GM12878 (cell line): ENCODE measurements at regions not wholly inside any gene's neighbourhood (a gene's known extent, or its start where the extent isn't known, plus 50 kb on each side); places are given as distances from the start of the nearest gene placed in this dataset.

Experiments
- ATAC-seq: fragments of 200-7000 bp; cut with Tn5 transposase; 3 replicates; pipeline ENCODE4 v1.9.1; 2020; ENCODE audit warnings: mild to moderate bottlenecking, moderate library complexity
- BruUV-seq: library from RNA; stranded (reverse); fragments of 400-500 nt; replicated peaks from 2 replicates; lab custom pipeline; 2021; lab: Mats Ljungman, UMichigan
- CTCF ChIA-PET: fragments of 300-600 bp; sonication (Branson Sonifier 250); formaldehyde crosslinking; extraction: SDS; loops from one replicate; lab custom pipeline; 2021; ENCODE audit warnings: inconsistent platforms; lab: Yijun Ruan, JAX
- POLR2A ChIA-PET: fragments of 350-600 bp; formaldehyde crosslinking; extraction: SDS; loops from one replicate; lab custom pipeline; 2021; ENCODE audit warnings: inconsistent platforms; lab: Charles Lee
- RAD21 ChIA-PET: fragments of 300-600 bp; sonication (Branson Sonifier 250); formaldehyde crosslinking; loops from one replicate; lab custom pipeline; 2023; ENCODE audit warnings: antibody characterized with exemption; ENCODE audit not compliant: unreplicated experiment; lab: Charles Lee
- SMC1A ChIA-PET: fragments of 300-600 bp; sonication (Branson Sonifier 250); formaldehyde crosslinking; loops from one replicate; lab custom pipeline; 2023; ENCODE audit not compliant: unreplicated experiment, uncharacterized antibody; lab: Charles Lee
- DNase-seq: peaks from one replicate; pipeline ENCODE4 v3.0.0-alpha.2; 2011; ENCODE audit warnings: low read depth, low spot score
- FAIRE-seq: peaks from 3 replicates; lab custom pipeline; 2011; peaks lifted over from hg19 to GRCh38; lab: Jason Lieb, UNC
- H2AFZ ChIP-seq: 2 replicates; pipeline ENCODE4 v1.6.0; 2011; ENCODE audit warnings: low read depth, low read length, control low read depth; ENCODE audit not compliant: control insufficient read depth
- H3K27ac ChIP-seq: 2 replicates; pipeline ENCODE4 v1.5.1; 2011; ENCODE audit warnings: control low read depth; ENCODE audit not compliant: control insufficient read depth, insufficient read depth
- H3K27me3 ChIP-seq, 2 experiments: replicated peaks in 1 of 2; 2 replicates each; pipeline versions ENCODE4 v1.6.0 to v1.6.1; 2011; ENCODE audit warnings: low read length in 1 of 2; ENCODE audit not compliant: control insufficient read depth in 2 of 2, insufficient read depth in 2 of 2
- H3K36me3 ChIP-seq, 2 experiments: 2 replicates each; pipeline ENCODE4 v1.5.1; 2011; ENCODE audit warnings: low read length in 1 of 2; ENCODE audit not compliant: control insufficient read depth in 2 of 2, insufficient read depth in 2 of 2
- H3K4me1 ChIP-seq: 2 replicates; pipeline ENCODE4 v1.6.1; 2011; ENCODE audit warnings: mild to moderate bottlenecking, low read length, moderate library complexity, mixed read lengths; ENCODE audit not compliant: control insufficient read depth, insufficient read depth
- H3K4me2 ChIP-seq: 2 replicates; pipeline ENCODE4 v1.6.0; 2011; ENCODE audit warnings: control low read depth; ENCODE audit not compliant: control insufficient read depth, insufficient read depth
- H3K4me3 ChIP-seq: fragments of 200-600 bp; sonication (generic); 2 replicates; pipeline ENCODE4 v1.5.1; 2016
- H3K79me2 ChIP-seq: 2 replicates; pipeline ENCODE4 v1.6.0; 2011; ENCODE audit warnings: low read length; ENCODE audit not compliant: control insufficient read depth, insufficient read depth
- H3K9ac ChIP-seq: 2 replicates; pipeline ENCODE4 v1.8.0; 2011; ENCODE audit warnings: low read length, control low read depth, mixed read lengths; ENCODE audit not compliant: control insufficient read depth, insufficient read depth
- H3K9me3 ChIP-seq: replicated peaks from 3 replicates; pipeline ENCODE4 v1.5.1; 2011; ENCODE audit warnings: mild to moderate bottlenecking, low read length; ENCODE audit not compliant: control insufficient read depth, insufficient read depth
- H4K20me1 ChIP-seq: 2 replicates; pipeline ENCODE4 v1.6.0; 2011; ENCODE audit not compliant: control insufficient read depth, insufficient read depth
- CBX5 ChIP-seq: sonication (generic); IDR thresholded peaks from 2 replicates; pipeline ENCODE4 v1.6.1; 2016; ENCODE audit warnings: low read depth, moderate library complexity, mild to moderate bottlenecking, inconsistent platforms
- NFYA ChIP-seq: IDR thresholded peaks from 2 replicates; pipeline ENCODE4 v1.6.1; 2011; ENCODE audit warnings: low read depth, mild to moderate bottlenecking, low read length, improper control_type of control experiment, borderline replicate concordance
- RB1 ChIP-seq: fragments of 450-650 bp; formaldehyde crosslinking; IDR thresholded peaks from 2 replicates; pipeline ENCODE4 v1.6.1; 2017; ENCODE audit warnings: mild to moderate bottlenecking, borderline replicate concordance
- STAT3 ChIP-seq: IDR thresholded peaks from 2 replicates; pipeline ENCODE4 v1.6.1; 2011; ENCODE audit warnings: low read depth, low read length, improper control_type of control experiment
- in situ Hi-C: fragments of 300-500 bp; cut with MboI; formaldehyde crosslinking; loops from 9 replicates; pipeline ENCODE4 v1.14.3; 2018; ENCODE audit warnings: mixed read lengths
- intact Hi-C: fragments of 100-400 bp; cut with micrococcal nuclease; formaldehyde crosslinking; loops from one replicate; pipeline ENCODE4 v1.14.2; 2022; ENCODE audit not compliant: unreplicated experiment
- TF ChIP-seq, protein P1 (sequence below): fragments of 450-650 bp; IDR thresholded peaks from 2 replicates; pipeline ENCODE4 v1.6.1; 2017; ENCODE audit warnings: borderline replicate concordance
- TF ChIP-seq, protein P2 (sequence below): fragments of 450-650 bp; formaldehyde crosslinking; IDR thresholded peaks from 2 replicates; pipeline ENCODE4 v1.4.0; 2022; ENCODE audit warnings: mild to moderate bottlenecking, moderate library complexity
- TF ChIP-seq, protein P3 (sequence below), 3 experiments: IDR thresholded peaks in 2 of 3; conservative IDR thresholded peaks in 1 of 3; 2 replicates each; pipeline ENCODE4 v1.5.1; 2011; ENCODE audit warnings: low read depth in 3 of 3, low read length in 3 of 3, mild to moderate bottlenecking in 3 of 3, control low read depth in 2 of 3, moderate library complexity in 2 of 3, inconsistent platforms in 1 of 3, mixed read lengths in 1 of 3; ENCODE audit not compliant: control insufficient read depth in 2 of 3, insufficient read depth in 1 of 3; ENCODE audit errors: extremely low read depth in 1 of 3

- in situ Hi-C loops: no loop called here
- FAIRE-seq (no peak), DNase-seq (no peak), ATAC-seq (no peak)
- no peak overlapping the region for H3K4me2 ChIP-seq
- intact Hi-C loops: no loop called here
- no peaks in the 10 kb centered on the region for H3K79me2 ChIP-seq
- H3K9me3 ChIP-seq: no peaks in the 10 kb centered on the region
- POLR2A ChIA-PET: no interaction called here
- SMC1A ChIA-PET: no interaction called here
- no peak overlapping the region for H3K27ac ChIP-seq
- CTCF ChIA-PET: no interaction called here
- H3K4me3 ChIP-seq: no peak overlapping the region
- BruUV-seq: no TSS peak
- no peak overlapping the region for H2AFZ ChIP-seq
- H4K20me1 ChIP-seq: no peaks in the 10 kb centered on the region
- H3K36me3 ChIP-seq: no peaks in the 10 kb centered on the region
- RAD21 ChIA-PET: no interaction called here
- TF ChIP-seq, protein P1, sequence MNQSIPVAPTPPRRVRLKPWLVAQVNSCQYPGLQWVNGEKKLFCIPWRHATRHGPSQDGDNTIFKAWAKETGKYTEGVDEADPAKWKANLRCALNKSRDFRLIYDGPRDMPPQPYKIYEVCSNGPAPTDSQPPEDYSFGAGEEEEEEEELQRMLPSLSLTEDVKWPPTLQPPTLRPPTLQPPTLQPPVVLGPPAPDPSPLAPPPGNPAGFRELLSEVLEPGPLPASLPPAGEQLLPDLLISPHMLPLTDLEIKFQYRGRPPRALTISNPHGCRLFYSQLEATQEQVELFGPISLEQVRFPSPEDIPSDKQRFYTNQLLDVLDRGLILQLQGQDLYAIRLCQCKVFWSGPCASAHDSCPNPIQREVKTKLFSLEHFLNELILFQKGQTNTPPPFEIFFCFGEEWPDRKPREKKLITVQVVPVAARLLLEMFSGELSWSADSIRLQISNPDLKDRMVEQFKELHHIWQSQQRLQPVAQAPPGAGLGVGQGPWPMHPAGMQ: no peak
- TF ChIP-seq STAT3 (no peak), CBX5 (no peak), NFYA (no peak), RB1 (no peak)
- TF ChIP-seq, protein P2, sequence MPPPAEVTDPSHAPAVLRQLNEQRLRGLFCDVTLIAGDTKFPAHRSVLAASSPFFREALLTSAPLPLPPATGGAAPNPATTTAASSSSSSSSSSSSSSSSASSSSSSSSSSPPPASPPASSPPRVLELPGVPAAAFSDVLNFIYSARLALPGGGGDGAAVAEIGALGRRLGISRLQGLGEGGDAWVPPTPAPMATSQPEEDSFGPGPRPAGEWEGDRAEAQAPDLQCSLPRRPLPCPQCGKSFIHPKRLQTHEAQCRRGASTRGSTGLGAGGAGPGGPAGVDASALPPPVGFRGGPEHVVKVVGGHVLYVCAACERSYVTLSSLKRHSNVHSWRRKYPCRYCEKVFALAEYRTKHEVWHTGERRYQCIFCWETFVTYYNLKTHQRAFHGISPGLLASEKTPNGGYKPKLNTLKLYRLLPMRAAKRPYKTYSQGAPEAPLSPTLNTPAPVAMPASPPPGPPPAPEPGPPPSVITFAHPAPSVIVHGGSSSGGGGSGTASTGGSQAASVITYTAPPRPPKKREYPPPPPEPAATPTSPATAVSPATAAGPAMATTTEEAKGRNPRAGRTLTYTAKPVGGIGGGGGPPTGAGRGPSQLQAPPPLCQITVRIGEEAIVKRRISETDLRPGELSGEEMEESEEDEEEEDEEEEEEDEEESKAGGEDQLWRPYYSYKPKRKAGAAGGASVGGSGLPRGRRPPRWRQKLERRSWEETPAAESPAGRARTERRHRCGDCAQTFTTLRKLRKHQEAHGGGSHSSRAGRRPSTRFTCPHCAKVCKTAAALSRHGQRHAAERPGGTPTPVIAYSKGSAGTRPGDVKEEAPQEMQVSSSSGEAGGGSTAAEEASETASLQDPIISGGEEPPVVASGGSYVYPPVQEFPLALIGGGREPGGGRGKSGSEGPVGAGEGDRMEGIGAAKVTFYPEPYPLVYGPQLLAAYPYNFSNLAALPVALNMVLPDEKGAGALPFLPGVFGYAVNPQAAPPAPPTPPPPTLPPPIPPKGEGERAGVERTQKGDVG (CRISPR knock-in tag): no peak
- TF ChIP-seq, protein P3, sequence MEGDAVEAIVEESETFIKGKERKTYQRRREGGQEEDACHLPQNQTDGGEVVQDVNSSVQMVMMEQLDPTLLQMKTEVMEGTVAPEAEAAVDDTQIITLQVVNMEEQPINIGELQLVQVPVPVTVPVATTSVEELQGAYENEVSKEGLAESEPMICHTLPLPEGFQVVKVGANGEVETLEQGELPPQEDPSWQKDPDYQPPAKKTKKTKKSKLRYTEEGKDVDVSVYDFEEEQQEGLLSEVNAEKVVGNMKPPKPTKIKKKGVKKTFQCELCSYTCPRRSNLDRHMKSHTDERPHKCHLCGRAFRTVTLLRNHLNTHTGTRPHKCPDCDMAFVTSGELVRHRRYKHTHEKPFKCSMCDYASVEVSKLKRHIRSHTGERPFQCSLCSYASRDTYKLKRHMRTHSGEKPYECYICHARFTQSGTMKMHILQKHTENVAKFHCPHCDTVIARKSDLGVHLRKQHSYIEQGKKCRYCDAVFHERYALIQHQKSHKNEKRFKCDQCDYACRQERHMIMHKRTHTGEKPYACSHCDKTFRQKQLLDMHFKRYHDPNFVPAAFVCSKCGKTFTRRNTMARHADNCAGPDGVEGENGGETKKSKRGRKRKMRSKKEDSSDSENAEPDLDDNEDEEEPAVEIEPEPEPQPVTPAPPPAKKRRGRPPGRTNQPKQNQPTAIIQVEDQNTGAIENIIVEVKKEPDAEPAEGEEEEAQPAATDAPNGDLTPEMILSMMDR (IDR thresholded peaks at IDR 0.05 in 2 of 3, conservative IDR thresholded peaks at IDR 0.05 in 1 of 3; ENCODE audit: control insufficient read depth in 2 of 3, extremely low read depth in 1 of 3, insufficient read depth in 1 of 3, low read depth in 3 of 3, low read length in 3 of 3): no peak
- no peak overlapping the region for H3K9ac ChIP-seq
- no peaks in the 10 kb centered on the region for H3K4me1 ChIP-seq
- no peaks in the 10 kb centered on the region for H3K27me3 ChIP-seq
Observed at GRCh38 chr21:26297851-26298250, 127.3 kb upstream of the APP start.
